DND-41 (cell line): ENCODE measurements at regions not wholly inside any gene's neighbourhood (a gene's known extent, or its start where the extent isn't known, plus 50 kb on each side); places are given as distances from the start of the nearest gene placed in this dataset.

Source experiments
- ATAC-seq: fragments of 200-7000 bp; cut with Tn5 transposase; 3 replicates; pipeline ENCODE4 v1.9.1; 2021; ENCODE audit warnings: low read depth; ENCODE audit not compliant: insufficient read depth
- DNase-seq: peaks from one replicate; pipeline ENCODE4 v3.0.0-alpha.2; 2020
- H2AFZ ChIP-seq: 2 replicates; pipeline ENCODE4 v1.6.0; 2012; ENCODE audit warnings: low read depth, low read length
- H3K27ac ChIP-seq: 2 replicates; pipeline ENCODE4 v1.5.1; 2012; ENCODE audit warnings: low read length, inconsistent platforms
- H3K27me3 ChIP-seq: fragments of 200-600 bp; sonication (generic); 2 replicates; pipeline ENCODE4 v1.6.0; 2012; ENCODE audit warnings: low read length, mild to moderate bottlenecking, inconsistent platforms; ENCODE audit not compliant: insufficient read depth, poor library complexity
- H3K36me3 ChIP-seq: 2 replicates; pipeline ENCODE4 v1.5.1; 2012; ENCODE audit warnings: low read length, inconsistent platforms; ENCODE audit not compliant: insufficient read depth
- H3K4me1 ChIP-seq: 2 replicates; pipeline ENCODE4 v1.5.1; 2012; ENCODE audit warnings: mild to moderate bottlenecking, low read length; ENCODE audit not compliant: insufficient read depth
- H3K4me2 ChIP-seq: 2 replicates; pipeline ENCODE4 v1.6.0; 2012; ENCODE audit warnings: mild to moderate bottlenecking, moderate library complexity, low read length, inconsistent platforms; ENCODE audit not compliant: insufficient read depth
- H3K4me3 ChIP-seq, 2 experiments: fragments of 200-600 bp in 1 of 2; shearing (Covaris generic) in 1 of 2; 2 replicates each; pipeline ENCODE4 v1.5.1; 2012 to 2016; ENCODE audit warnings: inconsistent platforms in 2 of 2, low read length in 2 of 2, mild to moderate bottlenecking in 2 of 2, low read depth in 1 of 2, moderate library complexity in 1 of 2
- H3K79me2 ChIP-seq: 2 replicates; pipeline ENCODE4 v1.6.0; 2012; ENCODE audit warnings: low read length, inconsistent platforms; ENCODE audit not compliant: insufficient read depth
- H3K9ac ChIP-seq: 2 replicates; pipeline ENCODE4 v1.6.0; 2012; ENCODE audit warnings: low read depth, mild to moderate bottlenecking, inconsistent platforms, low read length, moderate library complexity
- H3K9me3 ChIP-seq: 2 replicates; pipeline ENCODE4 v1.5.1; 2012; ENCODE audit warnings: low read length, moderate library complexity, mild to moderate bottlenecking, inconsistent platforms; ENCODE audit not compliant: insufficient read depth, severe bottlenecking
- H4K20me1 ChIP-seq: 2 replicates; pipeline ENCODE4 v1.6.0; 2012; ENCODE audit warnings: low read length; ENCODE audit not compliant: insufficient read depth
- CTCF ChIP-seq: IDR thresholded peaks from 2 replicates; pipeline ENCODE4 v1.5.1; 2012; ENCODE audit warnings: borderline replicate concordance, low read length, moderate library complexity, mild to moderate bottlenecking; ENCODE audit not compliant: poor library complexity, severe bottlenecking; ENCODE audit errors: extremely low read depth
- EZH2 ChIP-seq: IDR thresholded peaks from 3 replicates; pipeline ENCODE4 v1.6.1; 2012; ENCODE audit warnings: borderline replicate concordance, low read depth, mild to moderate bottlenecking, moderate library complexity, low read length, inconsistent platforms; ENCODE audit not compliant: severe bottlenecking

- no peak for DNase-seq
- ATAC-seq = no peak
- Histone ChIP-seq H3K4me3 (no peak overlapping the region), H3K27ac (no peak overlapping the region), H3K4me2 (no peak overlapping the region), H3K27me3 (no peaks in the 10 kb centered on the region), H3K4me1 (no peaks in the 10 kb centered on the region), H2AFZ (no peak overlapping the region), H3K9ac (no peak overlapping the region), H3K36me3 (no peaks in the 10 kb centered on the region), H4K20me1 (no peaks in the 10 kb centered on the region), H3K9me3 (no peaks in the 10 kb centered on the region), H3K79me2 (no peaks in the 10 kb centered on the region)
- no peak for TF ChIP-seq CTCF
- TF ChIP-seq EZH2 = no peak
These were observed 333.1 kb upstream of the CHAC2 start for GRCh38 chr2:53434466-53434865.

GRCh38 chr2:53432936-53433335 lies 334.7 kb upstream of the CHAC2 start:
- ATAC-seq = no peak
- H3K4me1 ChIP-seq = no peaks in the 10 kb centered on the region
- H2AFZ ChIP-seq = no peak overlapping the region
- no peak overlapping the region for H3K27ac ChIP-seq
- no peak for DNase-seq
- H3K4me2 ChIP-seq = no peak overlapping the region
- no peaks in the 10 kb centered on the region for H3K27me3 ChIP-seq
- TF ChIP-seq CTCF (no peak), EZH2 (no peak)
- H3K9me3 ChIP-seq = no peaks in the 10 kb centered on the region
- H3K36me3 ChIP-seq = no peaks in the 10 kb centered on the region
- no peaks in the 10 kb centered on the region for H3K79me2 ChIP-seq
- H3K9ac ChIP-seq = no peak overlapping the region
- no peaks in the 10 kb centered on the region for H4K20me1 ChIP-seq
- no peak overlapping the region for H3K4me3 ChIP-seq

- Histone ChIP-seq H4K20me1 (no peaks in the 10 kb centered on the region), H2AFZ (no peak overlapping the region), H3K27ac (no peak overlapping the region), H3K27me3 (no peaks in the 10 kb centered on the region), H3K9me3 (no peaks in the 10 kb centered on the region), H3K4me1 (no peaks in the 10 kb centered on the region), H3K9ac (no peak overlapping the region), H3K4me2 (no peak overlapping the region), H3K4me3 (no peak overlapping the region), H3K36me3 (no peaks in the 10 kb centered on the region), H3K79me2 (no peaks in the 10 kb centered on the region)
- ATAC-seq = no peak
- TF ChIP-seq EZH2 = no peak
- TF ChIP-seq CTCF = no peak
- no peak for DNase-seq
These were observed 337.7 kb upstream of the CHAC2 start for GRCh38 chr2:53429901-53430300.

- Histone ChIP-seq H3K79me2 (no peaks in the 10 kb centered on the region), H2AFZ (no peak overlapping the region), H3K4me1 (no peaks in the 10 kb centered on the region), H3K36me3 (no peaks in the 10 kb centered on the region), H3K27me3 (no peaks in the 10 kb centered on the region), H3K4me3 (no peak overlapping the region), H3K9ac (no peak overlapping the region), H3K27ac (no peak overlapping the region), H3K9me3 (no peaks in the 10 kb centered on the region), H4K20me1 (no peaks in the 10 kb centered on the region), H3K4me2 (no peak overlapping the region)
- DNase-seq (no peak), ATAC-seq (no peak)
- TF ChIP-seq EZH2 = no peak
- no peak for TF ChIP-seq CTCF
These were observed 342.7 kb upstream of the CHAC2 start for GRCh38 chr2:53424902-53425301.
